NCI-H524 (cell line): ENCODE measurements at regions not wholly inside any gene's neighbourhood (a gene's known extent, or its start where the extent isn't known, plus 50 kb on each side); places are given as distances from the start of the nearest gene placed in this dataset.

Experiments
- DNase-seq, 2 experiments: peaks; one replicate each; lab custom pipeline; 2025; lab: John Stamatoyannopoulos, UW

DNA sequence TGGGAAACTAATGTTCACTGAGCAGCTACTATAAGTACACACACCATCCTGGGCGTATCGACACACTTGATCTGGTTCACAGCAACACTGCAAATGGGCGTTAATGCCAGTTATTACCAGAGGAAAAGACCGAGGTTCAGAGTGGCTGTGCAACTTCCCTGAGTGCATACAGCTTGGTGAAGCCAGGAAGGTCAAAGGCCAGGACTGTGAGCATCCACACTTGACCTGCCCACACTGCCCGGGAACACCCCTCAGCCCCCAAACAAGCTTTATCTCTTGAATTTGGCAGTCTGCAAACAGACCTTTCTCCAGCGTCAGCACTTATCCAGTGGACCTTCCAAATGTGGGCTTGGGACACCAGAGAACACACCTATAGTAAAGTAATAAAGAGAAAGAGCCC, 312.6 kb downstream of the BCL11B start:
- DNase-seq = no peak

DNA sequence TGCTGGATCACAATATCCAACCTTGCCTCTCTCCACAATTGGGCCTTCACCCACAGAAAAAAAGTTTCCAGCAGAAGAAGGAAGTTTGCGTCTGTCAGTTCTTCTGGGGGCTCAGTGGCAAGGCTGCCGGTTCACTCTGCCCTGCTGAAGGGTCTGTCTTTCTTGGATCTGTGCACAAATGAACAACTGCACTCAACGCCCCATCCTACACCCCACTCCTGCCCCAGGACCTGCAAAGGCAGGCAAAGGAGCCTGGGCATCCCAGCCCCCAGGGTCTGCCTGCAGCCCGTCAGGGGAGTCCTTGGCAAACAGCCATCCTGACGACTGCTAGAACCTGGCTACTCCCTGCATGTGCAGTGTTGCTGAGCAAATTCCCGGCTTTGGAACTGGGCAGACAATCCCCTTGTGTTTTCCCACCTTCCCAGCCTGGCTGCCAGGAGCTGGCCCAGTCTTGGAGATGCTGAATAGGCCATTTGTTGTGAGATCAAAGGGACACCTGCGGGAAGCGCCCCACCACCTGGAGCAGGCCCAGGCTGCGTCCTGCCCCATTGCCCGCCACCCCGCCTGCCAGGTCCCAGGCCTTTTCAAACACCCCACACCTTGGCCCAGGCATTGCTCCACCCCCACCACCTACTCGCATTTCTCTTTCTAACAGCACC, 311.9 kb downstream of the BCL11B start:
- DNase-seq = no peak

DNA sequence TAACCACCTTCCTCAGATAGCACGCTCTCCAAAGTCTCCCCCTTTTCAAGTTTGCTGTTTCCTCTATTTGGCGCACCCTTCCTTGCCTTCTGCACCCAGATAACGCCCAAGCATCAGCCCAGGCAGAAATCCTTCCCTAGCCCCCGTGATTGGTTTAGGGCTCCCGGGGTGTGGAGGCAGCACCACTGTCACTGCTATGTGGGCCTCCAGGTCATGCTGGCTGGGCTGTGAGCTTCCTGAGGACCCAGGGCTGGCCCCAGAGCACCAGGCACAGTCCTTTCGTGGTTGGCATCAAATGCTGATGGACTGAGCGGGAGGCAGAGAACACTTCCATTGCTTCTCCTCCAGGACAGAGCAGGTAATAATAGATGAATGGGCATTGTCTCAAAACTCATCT, 311.4 kb downstream of the BCL11B start:
- DNase-seq = no peak

GRCh38 chr14:98961191-98961590, 310.8 kb downstream of the BCL11B start:
- DNase-seq = no peak

- no peak for DNase-seq
Observed at GRCh38 chr14:98962118-98962517, 309.9 kb downstream of the BCL11B start.

DNA sequence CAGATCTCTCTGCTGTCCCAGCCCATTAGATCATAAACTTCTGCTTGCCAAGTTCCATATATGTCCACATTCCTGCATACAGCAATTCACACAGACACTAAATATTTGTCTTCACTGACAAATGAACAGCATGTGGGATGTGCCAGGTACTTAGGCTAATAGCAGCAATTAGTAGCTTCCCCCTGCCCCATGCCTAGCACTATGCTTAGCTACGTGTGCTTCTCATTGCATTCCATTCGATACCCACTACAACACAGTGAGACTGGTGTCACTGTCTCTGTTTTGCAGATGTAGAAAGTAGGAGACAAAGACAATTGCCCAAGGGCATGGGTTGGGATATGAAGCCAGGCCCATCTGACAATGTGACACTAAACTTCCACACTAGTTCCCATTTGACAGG, 308.4 kb downstream of the BCL11B start:
- DNase-seq = no peak

DNA sequence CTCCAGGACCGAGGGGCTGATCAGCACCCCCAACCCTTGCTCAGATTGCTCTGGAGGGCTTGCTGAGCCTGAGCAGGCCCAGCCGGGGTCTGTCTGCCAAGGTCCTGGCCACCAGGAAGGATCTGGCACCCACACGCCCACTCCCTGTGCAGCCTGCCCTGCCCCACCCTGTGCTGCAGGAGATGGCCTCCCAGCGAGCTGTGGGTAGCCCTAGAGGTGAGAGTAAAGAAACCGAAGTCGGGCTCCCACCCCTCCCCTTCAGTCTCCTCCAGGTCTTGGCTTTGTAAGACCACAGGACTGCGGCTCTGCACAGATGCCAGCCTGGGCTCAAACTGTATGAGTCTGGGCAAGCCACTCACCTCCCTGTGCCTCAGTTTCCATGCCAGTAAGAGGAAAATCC, 307.8 kb downstream of the BCL11B start:
- DNase-seq = no peak

DNA sequence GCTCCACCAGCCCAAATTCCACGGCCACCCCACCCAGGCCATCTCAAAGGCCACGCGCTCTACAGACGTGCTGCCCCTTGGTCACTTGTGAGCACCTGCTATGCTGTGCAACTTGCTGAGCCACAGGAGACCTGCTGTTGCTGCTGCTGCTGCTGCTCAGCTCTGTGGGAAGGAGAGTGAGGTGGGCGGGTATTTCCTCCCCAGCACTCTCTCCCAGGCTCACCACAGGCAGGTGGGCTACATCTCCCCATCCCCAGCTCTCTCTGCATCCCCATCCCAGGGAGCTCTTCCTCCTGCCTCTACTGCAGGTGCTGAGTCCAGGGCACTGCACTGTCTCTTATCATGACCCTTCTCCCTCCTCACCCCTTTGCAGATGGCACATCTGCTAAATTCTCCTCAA, 306.9 kb downstream of the BCL11B start:
- no peak for DNase-seq

DNA sequence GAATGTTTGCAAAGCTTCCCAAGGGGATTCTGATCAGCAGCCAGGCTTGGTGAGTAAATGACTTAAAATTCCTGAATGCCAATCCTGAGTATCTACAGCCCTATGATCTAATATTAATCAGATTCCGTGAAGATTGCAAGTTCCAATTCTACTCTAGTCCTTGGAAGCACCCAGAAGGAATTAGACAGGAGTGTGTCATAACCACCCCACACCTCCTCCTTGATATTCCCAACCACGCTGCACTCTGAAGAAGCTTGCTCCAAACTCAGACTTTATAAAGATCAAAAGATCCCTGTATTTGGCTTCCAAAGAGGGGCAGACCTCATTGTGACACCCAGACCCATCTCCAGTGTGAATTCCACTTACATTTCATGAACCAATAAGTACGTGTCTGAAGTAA, 306.0 kb downstream of the BCL11B start:
- no peak for DNase-seq

DNA sequence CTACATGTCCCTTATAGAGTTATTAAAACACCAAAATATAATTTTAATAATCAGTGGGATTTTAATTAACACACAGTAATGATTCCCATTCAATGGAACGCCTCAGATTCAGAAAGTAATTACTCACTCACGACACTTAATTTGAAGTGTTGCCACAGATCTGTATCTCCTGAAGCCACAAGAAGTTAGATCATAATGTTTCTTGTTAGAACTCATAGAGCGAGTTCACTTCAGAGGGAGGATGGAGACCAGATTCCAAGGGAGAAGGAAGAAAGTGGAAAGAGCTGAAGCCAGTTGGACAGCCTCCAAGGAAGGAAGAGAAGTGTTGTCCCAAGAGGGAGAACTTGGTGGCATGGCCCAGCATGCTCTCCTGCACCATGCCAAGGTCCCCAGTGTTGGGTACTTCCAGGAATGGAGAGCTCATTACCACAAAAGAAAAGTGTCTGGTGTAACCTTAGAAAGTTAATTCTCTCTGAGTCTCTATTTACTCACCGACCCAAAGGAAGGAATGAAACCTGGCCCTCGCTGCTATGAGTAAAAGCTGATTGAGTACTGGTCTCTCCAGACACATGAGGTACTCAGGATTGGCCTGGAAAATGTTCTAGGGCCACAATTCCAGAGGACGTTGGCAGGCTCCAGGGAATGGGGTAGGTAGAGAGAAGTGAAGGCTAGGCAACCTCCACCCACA, 305.4 kb downstream of the BCL11B start:
- DNase-seq = no peak

GRCh38 chr14:98974113-98974512, 297.9 kb downstream of the BCL11B start:
- no peak for DNase-seq

- peak in 1 of 2 experiments; percentile 34 for DNase-seq
Observed at GRCh38 chr14:98976271-98976670, 295.7 kb downstream of the BCL11B start.

GRCh38 chr14:98977451-98977850, 294.5 kb downstream of the BCL11B start:
- DNase-seq = no peak

- no peak for DNase-seq
Observed at GRCh38 chr14:98982986-98983385, 289.0 kb downstream of the BCL11B start.

DNA sequence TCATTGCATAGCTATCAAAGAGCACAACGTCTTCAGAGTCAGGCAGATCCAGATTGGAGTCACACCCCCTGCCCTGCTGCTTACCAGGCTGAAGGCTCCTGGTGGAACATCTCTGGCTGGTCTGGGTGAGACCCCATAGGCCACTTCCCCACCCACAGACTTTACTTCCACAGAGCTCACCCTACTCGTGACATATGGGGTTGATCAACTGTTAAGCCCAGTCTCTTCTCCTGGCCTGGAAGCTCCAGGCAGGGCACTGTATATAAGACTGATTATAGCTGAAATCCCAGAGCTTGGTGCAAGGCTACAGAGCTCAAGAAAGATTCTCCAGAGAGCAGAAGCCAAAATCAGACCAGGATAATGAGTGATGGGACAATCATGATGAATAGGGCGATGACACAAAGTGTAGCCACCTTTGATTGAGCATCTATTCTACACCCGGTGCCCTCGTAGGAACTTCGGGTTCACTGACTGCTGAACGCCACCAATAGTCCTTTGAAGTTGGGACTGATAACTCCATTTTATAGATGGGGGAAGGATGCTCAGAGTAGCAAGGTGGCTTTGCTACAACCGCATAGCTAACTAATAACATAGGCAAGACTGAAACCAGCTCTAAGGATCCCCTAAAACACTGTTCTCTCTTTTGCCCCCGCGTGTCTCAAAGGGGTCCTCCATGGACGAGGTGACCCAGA, 287.8 kb downstream of the BCL11B start:
- no peak for DNase-seq

DNA sequence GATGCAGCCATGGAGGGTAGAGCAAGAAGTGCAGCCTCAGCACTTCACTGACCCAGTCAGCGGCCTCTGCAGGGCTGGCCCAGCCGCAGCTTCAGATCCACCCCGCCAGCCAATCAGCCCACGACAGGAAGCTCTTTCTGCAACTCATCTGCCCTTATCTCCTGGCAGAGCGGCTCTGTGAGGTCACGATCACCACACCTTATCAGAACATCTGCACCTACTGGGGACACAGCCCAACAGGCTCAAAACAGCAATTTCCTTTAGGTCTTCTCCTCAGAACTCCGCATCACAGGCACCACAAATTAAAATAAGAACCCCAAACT, 287.3 kb downstream of the BCL11B start:
- DNase-seq = no peak

- DNase-seq = no peak
Observed at GRCh38 chr14:98993818-98994217, 278.2 kb downstream of the BCL11B start.

GRCh38 chr14:98994561-98994960, 277.4 kb downstream of the BCL11B start:
- no peak for DNase-seq

GRCh38 chr14:98997526-98998205, 274.3 kb downstream of the BCL11B start:
- DNase-seq = no peak

- DNase-seq = no peak
Observed at GRCh38 chr14:98999345-98999744, 272.7 kb downstream of the BCL11B start.

DNA sequence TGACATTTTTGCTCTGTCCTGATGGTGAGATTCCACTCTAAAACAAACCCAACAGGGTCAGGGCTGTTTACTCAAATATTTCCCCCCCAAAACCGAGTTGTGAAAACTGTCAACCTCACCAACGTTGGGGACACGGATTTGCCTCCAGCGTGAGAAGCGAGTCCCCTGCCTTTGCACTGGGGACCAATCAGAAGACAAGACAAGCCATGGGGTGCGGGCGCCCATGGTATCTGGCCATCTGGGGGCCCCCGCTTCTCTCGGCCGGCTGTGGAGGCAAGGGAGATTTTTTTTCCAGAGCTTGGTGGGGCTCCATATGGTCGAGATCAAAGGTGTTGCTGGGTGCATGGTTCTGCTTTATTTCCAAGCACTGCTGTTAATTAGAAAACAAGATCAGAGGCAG, 272.1 kb downstream of the BCL11B start:
- DNase-seq = peak in 1 of 2 experiments; percentile 54

DNA sequence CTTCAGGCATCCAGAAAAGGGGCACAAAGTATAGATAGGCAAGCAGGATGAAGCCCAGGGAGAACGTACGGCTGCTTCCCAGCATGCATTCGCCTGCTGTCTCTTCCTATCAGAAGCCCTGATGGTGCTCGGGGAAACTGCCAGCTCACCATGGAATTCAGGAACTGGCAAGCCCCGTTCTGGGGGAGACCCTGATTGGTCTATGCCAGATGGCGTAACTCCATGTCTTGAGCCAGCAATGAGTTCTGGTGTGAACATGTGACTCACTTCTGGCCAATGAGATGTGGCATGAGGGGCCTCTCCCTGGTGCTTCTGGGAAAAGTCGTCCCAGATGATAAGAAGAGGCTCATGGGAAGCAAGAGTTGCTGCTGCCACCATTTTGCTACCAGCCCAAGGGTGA, 270.8 kb downstream of the BCL11B start:
- DNase-seq = no peak

DNA sequence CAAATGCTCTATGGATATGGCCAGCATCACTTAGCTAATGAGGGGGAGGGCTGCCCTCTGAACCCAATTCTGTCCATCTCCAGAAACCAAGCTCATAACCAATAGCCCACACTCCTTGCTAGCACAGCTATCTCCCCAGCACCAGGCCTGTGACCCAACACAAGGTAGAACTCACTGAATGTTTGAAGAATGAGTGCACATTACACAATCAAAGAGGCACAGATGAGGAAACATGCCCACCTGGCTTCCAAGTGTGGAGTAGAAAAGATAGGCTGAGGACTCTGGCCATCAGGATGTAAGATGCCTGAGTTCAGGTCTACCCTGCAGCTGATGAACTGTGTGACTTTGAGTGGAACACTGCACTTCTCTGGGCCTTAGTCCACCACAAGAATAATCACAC, 268.4 kb downstream of the BCL11B start:
- DNase-seq = no peak
